Liver (tissue), 3 donors: ENCODE measurements at regions not wholly inside any gene's neighbourhood (a gene's known extent, or its start where the extent isn't known, plus 50 kb on each side); places are given as distances from the start of the nearest gene placed in this dataset.

Experiments used
- CTCF ChIP-seq: fragments of 150-350 bp; IDR thresholded peaks from 2 replicates; pipeline ENCODE4 v1.5.1; 2017; ENCODE audit warnings: improper control_type of control experiment, low read depth, low read length; ENCODE audit not compliant: missing input control
- EGR1 ChIP-seq, 2 donors: IDR thresholded peaks; 2 replicates each; pipeline ENCODE4 v1.6.1; 2016 to 2018; ENCODE audit warnings: antibody characterized with exemption in 2 of 2, low read depth in 2 of 2
- FOXA1 ChIP-seq: IDR thresholded peaks from 2 replicates; pipeline ENCODE4 v1.6.1; 2016; ENCODE audit warnings: antibody characterized with exemption
- GABPA ChIP-seq, 2 donors: IDR thresholded peaks in 1 of 2; conservative IDR thresholded peaks in 1 of 2; 2 replicates each; pipeline ENCODE4 v1.6.1; 2016; ENCODE audit warnings: antibody characterized with exemption in 2 of 2, mild to moderate bottlenecking in 1 of 2, moderate library complexity in 1 of 2
- JUND ChIP-seq, 2 donors: IDR thresholded peaks; 2 replicates each; pipeline ENCODE4 v1.6.1; 2016; ENCODE audit warnings: antibody characterized with exemption in 2 of 2
- REST ChIP-seq: IDR thresholded peaks from 2 replicates; pipeline ENCODE4 v1.6.1; 2016; ENCODE audit warnings: antibody characterized with exemption, mild to moderate bottlenecking
- SP1 ChIP-seq: IDR thresholded peaks from 2 replicates; pipeline ENCODE4 v1.6.1; 2018; ENCODE audit warnings: antibody characterized with exemption, mild to moderate bottlenecking
- TAF1 ChIP-seq: conservative IDR thresholded peaks from 2 replicates; pipeline ENCODE4 v1.6.1; 2016; ENCODE audit warnings: antibody characterized with exemption, mild to moderate bottlenecking
- YY1 ChIP-seq: IDR thresholded peaks from 2 replicates; pipeline ENCODE4 v1.6.1; 2016; ENCODE audit warnings: antibody characterized with exemption, mild to moderate bottlenecking
- ZBTB33 ChIP-seq: IDR thresholded peaks from 2 replicates; pipeline ENCODE4 v1.6.1; 2016; ENCODE audit warnings: antibody characterized with exemption
- donor health status: healthy.
- donor health status: healthy.

- TF ChIP-seq CTCF (no peak), YY1 (no peak), TAF1 (no peak), JUND (IDR thresholded peaks at IDR 0.05) (no peak), GABPA (IDR thresholded peaks at IDR 0.05 in 1 of 2, conservative IDR thresholded peaks at IDR 0.05 in 1 of 2) (no peak), REST (no peak), ZBTB33 (no peak), SP1 (no peak), EGR1 (IDR thresholded peaks at IDR 0.05; ENCODE audit: low read depth in 2 of 2) (no peak), FOXA1 (no peak)
These were observed 565.4 kb upstream of the LRRTM1 start for GRCh38 chr2:80869858-80870438.
